Neuronal stem cell (in vitro differentiated cells): ENCODE measurements at regions not wholly inside any gene's neighbourhood (a gene's known extent, or its start where the extent isn't known, plus 50 kb on each side); places are given as distances from the start of the nearest gene placed in this dataset.

Source experiments
- DNase-seq: peaks from one replicate; pipeline ENCODE4 v3.0.0-alpha.2; 2013; ENCODE audit warnings: low spot score
- H2AFZ ChIP-seq: one replicate; pipeline ENCODE4 v1.6.1; 2013; ENCODE audit warnings: mild to moderate bottlenecking, low read length, inconsistent platforms
- H2AK5ac ChIP-seq: 2 replicates; pipeline ENCODE4 v1.6.1; 2013; ENCODE audit warnings: low read depth, mild to moderate bottlenecking, inconsistent platforms, low read length, moderate library complexity, mixed read lengths
- H2BK120ac ChIP-seq: 2 replicates; pipeline ENCODE4 v1.6.1; 2013; ENCODE audit warnings: low read depth, mild to moderate bottlenecking, inconsistent platforms, low read length, moderate library complexity, mixed read lengths
- H2BK12ac ChIP-seq: one replicate; pipeline ENCODE4 v1.6.1; 2013; ENCODE audit warnings: low read length, inconsistent platforms
- H2BK15ac ChIP-seq: 2 replicates; pipeline ENCODE4 v1.6.1; 2013; ENCODE audit warnings: mild to moderate bottlenecking, low read length, inconsistent platforms, mixed read lengths
- H2BK5ac ChIP-seq: one replicate; pipeline ENCODE4 v1.6.1; 2013; ENCODE audit warnings: inconsistent platforms, mild to moderate bottlenecking, low read length, moderate library complexity
- H3K14ac ChIP-seq: one replicate; pipeline ENCODE4 v1.6.1; 2013; ENCODE audit warnings: low read length, inconsistent platforms
- H3K18ac ChIP-seq: 2 replicates; pipeline ENCODE4 v1.6.1; 2013; ENCODE audit warnings: low read length, inconsistent platforms
- H3K23ac ChIP-seq: 2 replicates; pipeline ENCODE4 v1.6.1; 2013; ENCODE audit warnings: low read depth, mild to moderate bottlenecking, mixed read lengths, low read length, inconsistent platforms; ENCODE audit not compliant: poor library complexity
- H3K27ac ChIP-seq: replicated peaks from 3 replicates; pipeline ENCODE4 v1.5.1; 2013; ENCODE audit warnings: low read length, inconsistent platforms
- H3K27me3 ChIP-seq, 3 experiments: 2 replicates each; pipeline ENCODE4 v1.6.1; 2013; ENCODE audit warnings: low read length in 3 of 3, mild to moderate bottlenecking in 2 of 3, inconsistent platforms in 1 of 3, low read depth in 1 of 3, mixed read lengths in 1 of 3, moderate library complexity in 1 of 3; ENCODE audit not compliant: control insufficient read depth in 3 of 3, insufficient read depth in 3 of 3
- H3K36me3 ChIP-seq, 2 donors: replicated peaks in 1 of 2; 2 replicates each; pipeline ENCODE4 v1.6.1; 2013; ENCODE audit warnings: low read length in 2 of 2; ENCODE audit not compliant: control insufficient read depth in 2 of 2, insufficient read depth in 2 of 2
- H3K4ac ChIP-seq: 2 replicates; pipeline ENCODE4 v1.6.1; 2013; ENCODE audit warnings: inconsistent platforms, mild to moderate bottlenecking, low read length, moderate library complexity
- H3K4me1 ChIP-seq, 2 donors: 1 replicate in 1 of 2; 2 replicates in 1 of 2; pipeline ENCODE4 v1.6.1; 2013; ENCODE audit warnings: low read length in 2 of 2, low read depth in 1 of 2; ENCODE audit not compliant: control insufficient read depth in 2 of 2, insufficient read depth in 1 of 2
- H3K4me2 ChIP-seq: one replicate; pipeline ENCODE4 v1.6.1; 2013; ENCODE audit warnings: mild to moderate bottlenecking, low read length, inconsistent platforms; ENCODE audit not compliant: insufficient read depth, poor library complexity, severe bottlenecking
- H3K4me3 ChIP-seq, 2 donors: 2 replicates each; pipeline ENCODE4 v1.5.1; 2013; ENCODE audit warnings: low read length in 2 of 2, mild to moderate bottlenecking in 2 of 2, inconsistent platforms in 1 of 2, moderate library complexity in 1 of 2
- H3K79me1 ChIP-seq: one replicate; pipeline ENCODE4 v1.6.1; 2013; ENCODE audit warnings: low read depth, mild to moderate bottlenecking, inconsistent platforms, low read length, moderate library complexity
- H3K9ac ChIP-seq: one replicate; pipeline ENCODE4 v1.6.1; 2013; ENCODE audit warnings: mild to moderate bottlenecking, low read depth, low read length, inconsistent platforms; ENCODE audit not compliant: poor library complexity
- H3K9me3 ChIP-seq, 2 donors: replicated peaks in 1 of 2; 2 replicates each; pipeline versions ENCODE3 to v1.6.1; 2013; ENCODE audit warnings: low read length in 2 of 2, mild to moderate bottlenecking in 2 of 2, inconsistent platforms in 1 of 2, low read depth in 1 of 2, mixed read lengths in 1 of 2, moderate library complexity in 1 of 2; ENCODE audit not compliant: control insufficient read depth in 2 of 2, insufficient read depth in 1 of 2
- H4K8ac ChIP-seq: one replicate; pipeline ENCODE4 v1.6.1; 2013; ENCODE audit warnings: low read depth, mild to moderate bottlenecking, inconsistent platforms, low read length, moderate library complexity
- H4K91ac ChIP-seq: one replicate; pipeline ENCODE4 v1.6.1; 2013; ENCODE audit warnings: low read length, low read depth, mild to moderate bottlenecking, inconsistent platforms; ENCODE audit not compliant: poor library complexity
- WGBS, 2 donors: extraction: QIAGEN DNeasy Blood & Tissue Kit; methylation state at CpG; one replicate each; pipeline ENCODE4 v1.1.7; 2013; ENCODE audit warnings: missing lambda C conversion rate in 2 of 2, mixed read lengths in 1 of 2; ENCODE audit not compliant: insufficient read length in 2 of 2, insufficient replicate concordance in 1 of 2; ENCODE audit errors: extremely low coverage in 2 of 2; 5-methylcytosine and 5-hydroxymethylcytosine counted together

GRCh38 chr6:97917369-97917768 is 634.4 kb upstream of the MMS22L start:
- Histone ChIP-seq H3K4me2 (no peak overlapping the region), H4K8ac (no peak overlapping the region), H3K4me1 (peaks cover 3 to 10% of the 10 kb centered on the region in 2 donors), H3K18ac (no peak overlapping the region), H3K27ac (peak overlapping the region; percentile 65), H3K4ac (no peak overlapping the region), H2BK12ac (no peak overlapping the region), H3K9me3 (no peaks in the 10 kb centered on the region), H2BK120ac (no peak overlapping the region), H3K23ac (no peak overlapping the region), H3K36me3 (no peaks in the 10 kb centered on the region), H2BK5ac (no peak overlapping the region), H3K4me3 (no peak overlapping the region), H2AFZ (peak overlapping the region; percentile 57), H2AK5ac (no peak overlapping the region), H3K14ac (no peak overlapping the region), H3K27me3 (no peaks in the 10 kb centered on the region), H3K9ac (no peak overlapping the region), H3K79me1 (no peaks in the 10 kb centered on the region), H2BK15ac (no peak overlapping the region), H4K91ac (no peak overlapping the region)
- WGBS, 2 donors = no CpG with 5 or more reads among the region's 1 CpG
- peak; percentile 35 for DNase-seq

DNA sequence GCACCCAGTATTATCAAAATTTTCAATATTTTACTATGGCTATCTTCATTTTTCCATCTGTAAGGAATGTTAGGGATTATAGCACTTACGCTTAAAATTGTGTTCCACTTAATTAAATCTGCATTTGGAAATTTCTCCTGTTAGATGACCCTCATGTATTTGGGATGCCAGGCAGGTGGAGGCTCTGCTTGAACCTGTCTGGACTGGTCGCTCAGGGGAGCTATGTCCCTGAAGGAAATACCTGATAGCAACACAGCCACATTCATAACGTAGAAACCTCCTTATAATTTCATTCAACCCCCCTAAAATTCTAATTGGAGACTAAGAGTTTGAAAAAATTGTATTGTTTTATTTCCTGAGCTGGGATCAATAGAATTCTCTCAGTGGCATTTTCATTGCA is 636.0 kb upstream of the MMS22L start:
- Histone ChIP-seq H3K14ac (no peak overlapping the region), H2BK15ac (no peak overlapping the region), H2BK5ac (no peak overlapping the region), H3K27ac (no peak overlapping the region), H4K8ac (no peak overlapping the region), H3K18ac (no peak overlapping the region), H3K9me3 (no peaks in the 10 kb centered on the region), H3K23ac (no peak overlapping the region), H3K4me1 (peaks cover 3 to 10% of the 10 kb centered on the region in 2 donors), H3K9ac (no peak overlapping the region), H3K27me3 (no peaks in the 10 kb centered on the region), H2AFZ (no peak overlapping the region), H3K36me3 (no peaks in the 10 kb centered on the region), H2AK5ac (no peak overlapping the region), H4K91ac (no peak overlapping the region), H3K79me1 (no peaks in the 10 kb centered on the region), H3K4ac (no peak overlapping the region), H2BK12ac (no peak overlapping the region), H3K4me3 (no peak overlapping the region), H2BK120ac (no peak overlapping the region), H3K4me2 (no peak overlapping the region)
- DNase-seq = no peak
- no CpG with 5 or more reads among the region's 3 CpGs for WGBS, 2 donors

- peak overlapping the region; percentile 64 for H2AFZ ChIP-seq
- H3K9ac ChIP-seq = no peak overlapping the region
Measured at GRCh38 chr6:97919631-97920030, 636.6 kb upstream of the MMS22L start.

GRCh38 chr6:97923249-97923648 is 640.2 kb upstream of the MMS22L start:
- H4K91ac ChIP-seq = no peak overlapping the region
- H3K9me3 ChIP-seq = no peaks in the 10 kb centered on the region
- H4K8ac ChIP-seq = no peak overlapping the region
- H2AK5ac ChIP-seq = no peak overlapping the region
- no peaks in the 10 kb centered on the region for H3K79me1 ChIP-seq
- no peak overlapping the region for H2BK12ac ChIP-seq
- no peaks in the 10 kb centered on the region for H3K36me3 ChIP-seq
- H3K27me3 ChIP-seq = no peaks in the 10 kb centered on the region
- WGBS, 2 donors = no CpG with 5 or more reads among the region's 2 CpGs
- no peak overlapping the region for H3K4ac ChIP-seq
- H2BK5ac ChIP-seq = no peak overlapping the region
- H3K9ac ChIP-seq = no peak overlapping the region
- no peak overlapping the region for H2AFZ ChIP-seq
- no peak overlapping the region for H3K4me2 ChIP-seq
- no peak overlapping the region for H3K14ac ChIP-seq
- H2BK120ac ChIP-seq = no peak overlapping the region
- no peak for DNase-seq
- peaks cover 2% of the 10 kb centered on the region in 2 donors for H3K4me1 ChIP-seq
- no peak overlapping the region for H3K4me3 ChIP-seq
- no peak overlapping the region for H2BK15ac ChIP-seq
- no peak overlapping the region for H3K18ac ChIP-seq
- H3K23ac ChIP-seq = no peak overlapping the region
- no peak overlapping the region for H3K27ac ChIP-seq

More at GRCh38 chr6:97919631-97920030, 636.6 kb upstream of the MMS22L start:
- H3K27me3 ChIP-seq = no peaks in the 10 kb centered on the region
- no peak for DNase-seq
- no peak overlapping the region for H3K4me2 ChIP-seq
- no peak overlapping the region for H3K14ac ChIP-seq
- no peak overlapping the region for H3K4ac ChIP-seq
- H3K79me1 ChIP-seq = no peaks in the 10 kb centered on the region
- H2AK5ac ChIP-seq = no peak overlapping the region
- no peak overlapping the region for H2BK12ac ChIP-seq
- no peak overlapping the region for H3K18ac ChIP-seq
- no peaks in the 10 kb centered on the region for H3K36me3 ChIP-seq
- no peak overlapping the region for H3K4me3 ChIP-seq
- H4K91ac ChIP-seq = no peak overlapping the region
- H2BK15ac ChIP-seq = no peak overlapping the region
- H4K8ac ChIP-seq = no peak overlapping the region
- no peaks in the 10 kb centered on the region for H3K9me3 ChIP-seq
- H3K4me1 ChIP-seq = peaks cover 3 to 10% of the 10 kb centered on the region in 2 donors
- H3K27ac ChIP-seq = no peak overlapping the region
- no peak overlapping the region for H2BK5ac ChIP-seq
- no peak overlapping the region for H3K23ac ChIP-seq
- H2BK120ac ChIP-seq = no peak overlapping the region
